Activated naive CD4-positive, alpha-beta T cell treated with anti-CD3 and anti-CD28 coated beads, Interleukin-2, amount 10 ng/mL, durations not matched to agents 7 days and 5 days (primary cell): ENCODE measurements at regions not wholly inside any gene's neighbourhood (a gene's known extent, or its start where the extent isn't known, plus 50 kb on each side); places are given as distances from the start of the nearest gene placed in this dataset.
"Not testable (repeated sequence)": the region's sequence is repeated elsewhere in the genome, so short reads cannot be mapped to it uniquely, and the experiment has no call there.

Source experiments
- CTCF ChIA-PET: fragments of 350-600 bp; sonication (Branson Sonifier 250); formaldehyde crosslinking; loops from one replicate; lab custom pipeline; 2021; ENCODE audit warnings: antibody characterized with exemption; lab: Charles Lee
- DNase-seq: peaks from one replicate; pipeline ENCODE4 v3.0.0-alpha.2; 2020
- H3K27ac Mint-ChIP-seq: one replicate; pipeline ENCODE4 v1.8.0; 2021; ENCODE audit warnings: mild to moderate bottlenecking, moderate library complexity, mixed read lengths
- H3K27me3 Mint-ChIP-seq: one replicate; pipeline ENCODE4 v1.8.0; 2021; ENCODE audit warnings: mild to moderate bottlenecking, mixed read lengths
- H3K36me3 Mint-ChIP-seq: one replicate; pipeline ENCODE4 v1.8.0; 2021; ENCODE audit warnings: mixed read lengths
- H3K4me1 Mint-ChIP-seq: one replicate; pipeline ENCODE4 v1.8.0; 2021; ENCODE audit warnings: mixed read lengths
- H3K4me3 Mint-ChIP-seq: one replicate; pipeline ENCODE4 v1.8.0; 2021; ENCODE audit warnings: mild to moderate bottlenecking, moderate library complexity, mixed read lengths
- H3K9me3 Mint-ChIP-seq: one replicate; pipeline ENCODE4 v1.8.0; 2021; ENCODE audit warnings: mixed read lengths

DNA sequence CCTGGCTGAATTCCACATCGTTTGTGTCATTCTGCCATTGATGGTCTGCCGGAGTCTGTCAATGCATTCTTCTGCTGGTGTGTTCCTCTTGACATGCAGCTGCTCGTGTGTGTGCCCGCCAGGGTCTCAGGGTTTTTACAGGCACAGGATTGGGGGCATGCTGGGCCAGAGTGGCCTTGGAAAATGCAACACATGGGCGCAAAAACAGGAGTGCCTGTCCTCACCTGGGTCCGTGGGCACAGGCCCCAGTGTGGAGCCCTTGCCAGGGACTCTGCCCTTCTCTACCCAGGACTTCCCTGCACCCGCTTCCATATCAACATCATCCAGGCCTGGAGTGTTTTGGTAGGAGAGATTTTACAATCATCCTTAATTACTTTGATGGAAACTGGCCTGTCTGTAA lies 340.7 kb downstream of the KIF20B start:
- Mint-ChIP-seq H3K4me3 (no peak overlapping the region), H3K36me3 (no peaks in the 10 kb centered on the region), H3K4me1 (no peaks in the 10 kb centered on the region), H3K27ac (no peak overlapping the region), H3K9me3 (no peaks in the 10 kb centered on the region), H3K27me3 (no peaks in the 10 kb centered on the region)
- DNase-seq = no peak
- CTCF ChIA-PET = no interaction called here

DNA sequence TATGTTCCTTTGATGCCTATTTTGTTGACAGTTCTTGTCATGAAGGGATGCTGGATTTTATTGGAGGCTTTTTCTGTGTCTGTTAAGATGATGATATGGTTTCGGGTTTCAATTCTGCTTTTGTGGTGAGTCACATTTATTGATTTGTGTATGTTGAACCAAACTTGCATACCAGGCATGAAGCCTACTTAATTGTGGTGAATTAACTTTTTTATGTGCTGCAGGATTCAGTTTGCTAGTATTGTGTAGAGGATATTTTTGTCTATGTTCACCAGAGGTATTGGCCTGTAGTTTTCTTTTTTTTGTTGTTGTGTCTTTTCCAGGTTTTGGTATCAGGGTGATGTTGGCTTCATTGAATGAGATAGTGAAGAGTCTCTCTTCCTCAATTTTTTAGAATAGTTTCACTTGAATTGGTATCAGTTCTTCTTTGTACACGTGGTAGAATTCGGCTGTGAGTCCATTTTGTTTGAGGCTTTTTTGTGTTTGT lies 345.9 kb downstream of the KIF20B start:
- Mint-ChIP-seq H3K9me3 (no peaks in the 10 kb centered on the region), H3K4me1 (no peaks in the 10 kb centered on the region), H3K36me3 (no peaks in the 10 kb centered on the region), H3K27me3 (no peaks in the 10 kb centered on the region), H3K4me3 (no peak overlapping the region), H3K27ac (no peak overlapping the region)
- DNase-seq = no peak
- CTCF ChIA-PET = no interaction called here

DNA sequence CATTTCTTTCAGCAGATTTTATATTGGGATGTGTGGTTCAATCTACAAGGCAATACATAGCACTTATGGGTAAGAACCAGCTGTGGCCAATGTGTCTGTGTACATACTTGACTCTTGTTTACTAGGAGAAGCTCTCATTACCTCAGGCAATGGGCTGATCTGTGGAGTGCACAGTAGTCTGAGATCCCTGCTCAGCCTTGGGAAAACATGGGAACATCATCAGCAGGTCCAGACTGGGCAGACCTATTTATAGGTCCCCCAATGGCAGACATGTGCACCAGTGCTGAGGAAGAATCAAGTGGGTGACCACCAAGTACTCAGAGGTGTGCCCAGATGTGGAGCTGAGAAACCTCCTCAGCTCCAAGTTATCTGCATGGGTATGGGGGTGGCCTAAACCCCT lies 349.7 kb downstream of the KIF20B start:
- Mint-ChIP-seq H3K4me1 (no peaks in the 10 kb centered on the region), H3K4me3 (no peak overlapping the region), H3K27ac (no peak overlapping the region), H3K27me3 (no peaks in the 10 kb centered on the region), H3K36me3 (no peaks in the 10 kb centered on the region), H3K9me3 (no peaks in the 10 kb centered on the region)
- CTCF ChIA-PET = no interaction called here
- DNase-seq = no peak

DNA sequence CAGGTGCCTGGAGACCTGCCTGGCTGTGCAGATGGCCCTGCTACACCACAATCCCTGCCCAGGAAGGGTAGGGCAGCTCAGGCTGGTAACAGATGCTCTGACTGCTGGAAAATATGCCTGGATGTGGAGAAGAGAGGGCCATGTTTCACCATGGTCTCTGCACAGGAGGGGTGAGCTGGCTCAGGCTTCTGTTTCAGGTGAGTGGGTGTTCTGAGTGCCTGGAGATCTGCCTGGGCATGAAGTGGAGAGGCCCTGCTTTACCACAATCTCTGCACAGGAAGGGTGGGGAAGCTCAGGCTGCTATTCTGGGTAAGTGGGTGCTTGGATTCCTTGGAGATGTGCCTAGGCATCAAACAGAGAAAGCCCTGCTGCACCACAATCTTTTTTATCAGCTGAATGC lies 350.1 kb downstream of the KIF20B start:
- H3K27me3 Mint-ChIP-seq = no peaks in the 10 kb centered on the region
- no peaks in the 10 kb centered on the region for H3K4me1 Mint-ChIP-seq
- no peaks in the 10 kb centered on the region for H3K36me3 Mint-ChIP-seq
- H3K9me3 Mint-ChIP-seq = no peaks in the 10 kb centered on the region
- H3K27ac Mint-ChIP-seq = no peak overlapping the region
- DNase-seq = no peak
- CTCF ChIA-PET = no interaction called here
- H3K4me3 Mint-ChIP-seq = no peak overlapping the region

DNA sequence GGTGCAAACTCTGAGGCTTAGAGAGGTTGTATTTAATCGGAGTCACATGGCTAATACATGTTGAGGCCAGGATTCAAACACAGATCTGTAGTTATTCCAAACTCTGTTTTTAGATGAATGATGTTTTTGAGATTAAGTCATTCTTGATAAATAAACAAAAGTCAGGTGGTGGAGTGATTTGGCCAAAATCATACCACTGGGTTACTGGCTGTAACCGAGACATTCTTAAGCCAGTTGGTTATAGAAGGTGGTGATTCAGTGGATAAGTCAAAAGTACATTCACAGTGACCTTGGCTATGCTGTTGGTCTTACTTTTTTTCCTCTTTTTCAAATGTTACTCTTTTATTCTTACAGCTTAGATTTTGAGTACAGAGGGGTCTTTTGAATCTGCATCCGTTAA lies 361.4 kb downstream of the KIF20B start:
- Mint-ChIP-seq H3K36me3 (no peaks in the 10 kb centered on the region), H3K4me3 (no peak overlapping the region), H3K4me1 (no peaks in the 10 kb centered on the region), H3K27me3 (no peaks in the 10 kb centered on the region), H3K9me3 (no peaks in the 10 kb centered on the region), H3K27ac (no peak overlapping the region)
- DNase-seq = no peak
- CTCF ChIA-PET = no interaction called here

DNA sequence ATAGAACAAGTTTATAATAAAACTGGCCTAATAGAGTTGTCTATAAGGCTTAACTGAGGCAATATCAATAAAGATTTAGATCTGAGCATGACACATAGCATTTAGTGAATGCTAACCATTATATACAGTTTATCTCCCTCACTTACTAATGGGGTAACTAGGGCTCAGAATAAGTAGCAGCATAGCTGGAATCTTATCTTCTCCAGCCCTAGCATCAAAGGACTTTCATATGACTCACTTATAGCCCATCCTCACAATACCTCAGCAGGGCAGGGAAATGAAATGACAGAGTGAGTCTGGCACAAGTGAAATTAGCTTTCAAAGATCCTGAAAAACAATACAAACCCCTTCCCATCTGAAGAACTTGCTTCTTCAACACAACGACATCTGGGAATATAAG lies 362.9 kb downstream of the KIF20B start:
- no peak overlapping the region for H3K4me3 Mint-ChIP-seq
- no peaks in the 10 kb centered on the region for H3K27me3 Mint-ChIP-seq
- H3K36me3 Mint-ChIP-seq = no peaks in the 10 kb centered on the region
- CTCF ChIA-PET = no interaction called here
- DNase-seq = no peak
- no peaks in the 10 kb centered on the region for H3K4me1 Mint-ChIP-seq
- no peak overlapping the region for H3K27ac Mint-ChIP-seq
- no peaks in the 10 kb centered on the region for H3K9me3 Mint-ChIP-seq

DNA sequence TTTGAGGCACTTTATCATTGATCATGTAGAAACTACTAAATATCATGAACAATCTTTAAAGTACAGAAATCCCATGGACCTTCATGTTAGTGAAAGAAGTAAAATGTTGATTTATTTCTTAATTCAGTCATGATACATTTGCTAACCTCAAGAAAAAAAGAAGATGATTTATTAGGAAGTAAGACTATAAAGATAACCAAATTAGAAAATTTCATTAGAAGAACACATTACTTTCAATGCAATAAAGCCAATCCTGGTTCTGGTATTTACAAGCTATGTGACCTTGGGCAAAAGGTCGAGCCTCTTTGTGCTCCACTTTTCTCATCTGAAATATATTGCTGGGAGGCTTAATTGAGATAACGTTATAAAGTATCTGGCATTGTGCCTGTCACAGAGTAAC lies 365.0 kb downstream of the KIF20B start:
- no peaks in the 10 kb centered on the region for H3K27me3 Mint-ChIP-seq
- no peaks in the 10 kb centered on the region for H3K36me3 Mint-ChIP-seq
- H3K4me1 Mint-ChIP-seq = no peaks in the 10 kb centered on the region
- H3K27ac Mint-ChIP-seq = no peak overlapping the region
- DNase-seq = no peak
- no peaks in the 10 kb centered on the region for H3K9me3 Mint-ChIP-seq
- CTCF ChIA-PET = no interaction called here
- H3K4me3 Mint-ChIP-seq = no peak overlapping the region

DNA sequence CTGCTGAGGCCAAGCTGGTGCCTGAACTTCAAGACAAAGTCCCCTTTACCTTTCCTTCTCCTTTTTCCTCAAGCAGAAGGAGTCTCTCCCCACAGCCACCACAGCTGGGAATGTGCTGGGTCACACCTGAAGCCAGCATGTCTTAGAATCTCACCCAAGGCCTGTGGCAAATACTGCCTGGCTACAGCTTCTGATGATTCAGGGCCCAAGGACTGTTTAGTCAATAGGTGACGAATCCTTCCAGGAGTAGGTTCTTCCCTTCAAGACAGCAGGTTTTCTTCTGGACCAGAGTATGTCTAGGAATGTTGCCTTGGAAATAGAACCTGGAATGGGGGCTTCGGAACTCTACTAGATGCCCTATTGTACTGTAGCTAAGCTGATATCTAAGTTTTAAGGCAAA lies 374.6 kb downstream of the KIF20B start:
- Mint-ChIP-seq H3K27me3 (no peaks in the 10 kb centered on the region), H3K27ac (no peak overlapping the region), H3K36me3 (no peaks in the 10 kb centered on the region), H3K4me3 (no peak overlapping the region), H3K4me1 (no peaks in the 10 kb centered on the region), H3K9me3 (no peaks in the 10 kb centered on the region)
- no peak for DNase-seq
- CTCF ChIA-PET = no interaction called here

DNA sequence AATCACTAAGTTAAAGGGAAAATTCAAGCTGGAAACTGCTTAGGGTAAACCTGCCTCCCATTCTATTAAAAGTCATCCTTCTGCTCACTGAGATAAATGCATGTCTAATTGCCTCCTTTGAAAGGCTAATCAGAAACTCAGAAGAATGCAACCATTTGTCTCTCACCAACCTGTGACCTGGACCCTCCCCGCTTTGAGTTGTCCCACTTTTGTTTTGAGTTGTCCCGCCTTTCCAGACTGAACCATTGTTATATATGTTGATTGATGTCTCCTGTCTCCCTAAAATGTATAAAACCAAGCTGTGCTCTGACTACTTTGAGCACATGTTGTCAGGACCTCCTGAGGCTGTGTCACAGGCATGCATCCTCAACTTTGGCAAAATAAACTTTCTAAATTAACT lies 378.4 kb downstream of the KIF20B start:
- no peak for DNase-seq
- Mint-ChIP-seq H3K27me3 (no peaks in the 10 kb centered on the region), H3K4me1 (no peaks in the 10 kb centered on the region), H3K36me3 (no peaks in the 10 kb centered on the region), H3K27ac (no peak overlapping the region), H3K9me3 (no peaks in the 10 kb centered on the region), H3K4me3 (no peak overlapping the region)
- CTCF ChIA-PET = no interaction called here

DNA sequence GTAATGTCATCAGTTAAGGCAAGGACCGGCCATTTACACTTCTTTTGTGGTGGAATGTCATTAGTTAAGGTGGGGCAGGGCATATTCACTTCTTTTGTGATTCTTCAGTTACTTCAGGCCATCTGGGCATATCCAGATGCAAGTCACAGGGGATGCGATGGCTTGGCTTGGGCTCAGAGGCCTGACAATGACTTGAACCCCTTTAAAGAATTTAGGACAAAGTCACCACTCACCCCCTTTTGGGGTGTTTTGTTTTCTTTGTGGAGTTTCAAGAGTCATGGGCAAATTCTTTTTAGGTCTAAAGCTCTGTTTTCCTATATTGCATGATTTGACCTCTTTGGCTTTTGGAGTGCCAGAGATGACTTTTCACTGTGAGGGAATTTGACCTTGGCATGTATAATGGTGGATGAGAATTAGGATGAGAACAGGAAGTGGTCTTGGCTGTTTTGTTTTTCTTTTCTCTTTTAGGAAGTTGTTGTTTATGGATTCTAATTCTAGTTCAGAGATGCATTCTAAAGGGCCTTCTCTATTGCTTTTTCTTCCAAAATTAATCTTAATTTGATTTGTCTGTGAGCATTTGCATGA lies 385.3 kb downstream of the KIF20B start:
- H3K9me3 Mint-ChIP-seq, H3K36me3 Mint-ChIP-seq, H3K27me3 Mint-ChIP-seq, H3K4me3 Mint-ChIP-seq, H3K27ac Mint-ChIP-seq, H3K4me1 Mint-ChIP-seq, CTCF ChIA-PET, DNase-seq: not testable (repeated sequence)

DNA sequence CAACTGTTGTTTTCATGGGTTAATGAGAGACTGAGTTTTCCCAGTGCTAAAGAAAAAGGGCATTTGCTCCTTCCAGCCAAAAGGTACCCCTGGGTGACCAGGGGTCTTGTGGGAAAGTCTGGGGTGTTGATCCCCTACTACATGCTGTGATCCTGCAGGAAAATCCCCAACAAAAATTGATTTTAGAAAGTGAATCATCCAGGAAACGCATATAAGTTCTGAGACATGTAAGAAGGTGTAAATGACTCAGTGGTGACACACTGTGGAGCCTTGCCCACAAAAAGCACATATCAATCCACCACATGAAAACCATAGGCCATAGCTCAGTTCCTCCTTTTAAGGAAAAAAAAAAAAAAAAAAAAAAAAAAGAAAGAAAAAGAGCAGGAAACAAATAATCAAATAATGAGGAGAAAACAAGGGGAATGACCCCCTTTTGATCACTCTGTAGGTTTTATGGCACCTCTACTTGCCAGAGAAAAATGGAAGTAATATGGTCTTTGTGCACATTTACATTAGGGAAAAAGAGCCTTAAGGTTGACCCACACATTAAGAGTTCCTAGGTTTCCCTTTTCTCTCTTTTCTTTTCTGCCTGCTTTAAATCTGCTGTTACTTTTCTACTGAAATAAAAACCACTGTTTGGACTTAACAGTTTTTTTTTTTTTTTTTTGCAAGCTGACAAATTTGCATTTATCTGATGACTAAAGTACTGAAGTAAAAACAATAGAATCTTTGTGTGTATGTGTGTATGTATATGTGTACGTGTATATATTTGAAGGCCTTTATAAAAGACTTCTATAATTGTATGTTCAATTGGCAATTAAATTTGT lies 386.0 kb downstream of the KIF20B start:
- no peaks in the 10 kb centered on the region for H3K36me3 Mint-ChIP-seq
- DNase-seq = no peak
- no peak overlapping the region for H3K27ac Mint-ChIP-seq
- H3K4me1 Mint-ChIP-seq = no peaks in the 10 kb centered on the region
- no peaks in the 10 kb centered on the region for H3K9me3 Mint-ChIP-seq
- no peak overlapping the region for H3K4me3 Mint-ChIP-seq
- CTCF ChIA-PET = no interaction called here
- H3K27me3 Mint-ChIP-seq = no peaks in the 10 kb centered on the region

DNA sequence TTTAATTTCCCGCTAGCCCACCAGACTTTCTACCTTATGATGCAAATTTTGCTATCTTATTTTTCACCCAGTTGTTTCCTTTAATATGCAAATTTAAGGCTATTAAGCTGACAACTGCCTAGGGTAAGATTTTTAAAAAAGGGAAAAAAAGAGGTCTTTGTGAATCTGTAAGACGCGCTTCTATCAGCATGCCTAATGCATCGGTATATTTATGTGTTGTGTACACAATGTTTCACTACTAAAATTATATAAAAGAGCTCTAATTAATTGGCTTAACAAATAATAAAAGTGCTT lies 386.6 kb downstream of the KIF20B start:
- no peaks in the 10 kb centered on the region for H3K27me3 Mint-ChIP-seq
- no peaks in the 10 kb centered on the region for H3K36me3 Mint-ChIP-seq
- no peak overlapping the region for H3K4me3 Mint-ChIP-seq
- no peaks in the 10 kb centered on the region for H3K4me1 Mint-ChIP-seq
- no peak for DNase-seq
- CTCF ChIA-PET = no interaction called here
- H3K27ac Mint-ChIP-seq = no peak overlapping the region
- no peaks in the 10 kb centered on the region for H3K9me3 Mint-ChIP-seq

DNA sequence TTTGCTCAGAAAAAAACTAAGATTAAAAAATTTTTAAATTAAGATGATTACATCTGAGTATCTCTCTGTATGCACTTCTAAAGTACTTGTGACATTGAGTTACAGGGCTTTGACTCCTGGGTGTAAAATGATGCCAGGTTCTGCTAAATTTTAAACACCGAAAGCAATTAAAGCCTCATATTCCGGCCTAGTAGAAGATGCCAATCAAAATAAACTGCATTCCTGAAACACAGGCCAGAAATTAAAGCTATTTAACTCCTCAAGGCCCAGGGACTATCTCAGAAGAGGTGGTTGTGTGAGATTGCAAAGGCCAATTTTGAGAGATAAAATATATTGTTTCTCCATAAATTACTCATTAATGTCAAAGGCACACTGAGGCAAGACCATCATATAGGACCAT lies 388.3 kb downstream of the KIF20B start:
- H3K27ac Mint-ChIP-seq = no peak overlapping the region
- H3K36me3 Mint-ChIP-seq = no peaks in the 10 kb centered on the region
- no peaks in the 10 kb centered on the region for H3K27me3 Mint-ChIP-seq
- DNase-seq = no peak
- CTCF ChIA-PET = no interaction called here
- H3K4me3 Mint-ChIP-seq = no peak overlapping the region
- H3K9me3 Mint-ChIP-seq = no peaks in the 10 kb centered on the region
- no peaks in the 10 kb centered on the region for H3K4me1 Mint-ChIP-seq

DNA sequence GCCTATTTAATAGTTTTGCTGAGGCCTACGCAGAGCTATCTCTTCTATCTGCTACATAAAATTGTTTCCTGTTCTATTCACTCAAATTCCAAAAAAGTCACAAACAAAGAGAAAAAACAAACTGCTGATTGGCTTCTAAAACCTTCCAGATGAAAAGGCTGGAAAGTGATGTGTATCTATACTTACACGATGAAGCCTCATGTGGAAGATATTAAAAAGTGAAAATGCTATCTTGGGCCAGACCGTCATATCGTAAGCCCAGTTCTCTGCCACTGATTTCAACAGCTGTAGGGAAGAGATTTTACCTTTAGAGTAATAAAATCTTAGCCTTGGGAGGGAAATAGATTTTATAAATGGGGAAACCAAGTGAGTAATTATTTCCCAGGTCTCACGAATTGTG lies 394.8 kb downstream of the KIF20B start:
- CTCF ChIA-PET = no interaction called here
- H3K4me3 Mint-ChIP-seq = no peak overlapping the region

DNA sequence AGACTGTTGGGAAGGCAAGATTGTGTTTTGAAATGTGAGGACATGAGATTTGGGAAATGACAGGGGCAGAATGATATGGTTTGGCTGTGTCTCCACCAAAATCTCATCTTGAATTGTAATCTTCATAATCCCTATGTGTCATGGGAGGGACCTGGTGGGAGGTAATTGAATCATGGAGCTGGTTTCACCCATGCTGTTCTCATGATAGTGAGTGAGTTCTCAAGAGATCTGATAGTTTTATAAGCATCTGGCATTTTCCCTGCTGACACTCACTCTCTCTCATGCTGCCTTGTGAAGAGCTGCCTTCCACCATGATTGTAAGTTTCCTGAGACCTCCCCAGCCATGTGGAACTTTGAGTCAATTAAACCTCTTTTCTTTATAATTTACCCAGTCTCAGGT lies 406.2 kb downstream of the KIF20B start:
- H3K4me3 Mint-ChIP-seq, H3K9me3 Mint-ChIP-seq, DNase-seq, H3K27ac Mint-ChIP-seq, H3K36me3 Mint-ChIP-seq, H3K27me3 Mint-ChIP-seq, H3K4me1 Mint-ChIP-seq, CTCF ChIA-PET: not testable (repeated sequence)

More for the DNA sequence above, 394.8 kb downstream of the KIF20B start:
- H3K27ac Mint-ChIP-seq = no peak overlapping the region
- no peaks in the 10 kb centered on the region for H3K9me3 Mint-ChIP-seq
- H3K4me1 Mint-ChIP-seq = no peaks in the 10 kb centered on the region
- H3K27me3 Mint-ChIP-seq = no peaks in the 10 kb centered on the region
- no peaks in the 10 kb centered on the region for H3K36me3 Mint-ChIP-seq
- no peak for DNase-seq
